H1 (cell line): ENCODE measurements at regions not wholly inside any gene's neighbourhood (a gene's known extent, or its start where the extent isn't known, plus 50 kb on each side); places are given as distances from the start of the nearest gene placed in this dataset.

Source experiments
- CTCF ChIA-PET: fragments of 300-600 bp; sonication (Branson Sonifier 250); formaldehyde crosslinking; loops from one replicate; lab custom pipeline; 2021; ENCODE audit not compliant: partially characterized antibody; lab: Charles Lee
- POLR2A ChIA-PET: fragments of 300-600 bp; sonication (Branson Sonifier 250); formaldehyde crosslinking; loops from one replicate; lab custom pipeline; 2021; ENCODE audit warnings: inconsistent platforms; ENCODE audit not compliant: partially characterized antibody; lab: Charles Lee
- DNase-seq, 2 experiments: peaks; one replicate each; pipeline versions ENCODE4 v3.0.0 to v3.0.0-alpha.2; 2010 to 2022; ENCODE audit warnings: low spot score in 2 of 2, low read depth in 1 of 2, mixed read lengths in 1 of 2
- FAIRE-seq: peaks from 2 replicates; lab custom pipeline; 2011; peaks lifted over from hg19 to GRCh38; lab: Jason Lieb, UNC
- H2AFZ ChIP-seq: 2 replicates; pipeline ENCODE4 v1.8.1; 2012; ENCODE audit warnings: low read length, inconsistent platforms
- H2AK5ac ChIP-seq: 2 replicates; pipeline ENCODE4 v1.6.1; 2013; ENCODE audit warnings: low read depth, low read length
- H2BK120ac ChIP-seq: replicated peaks from 2 replicates; pipeline ENCODE3; 2013; ENCODE audit warnings: low read depth, low read length, inconsistent platforms
- H2BK12ac ChIP-seq: 2 replicates; pipeline ENCODE4 v1.6.1; 2013; ENCODE audit warnings: low read depth, low read length
- H2BK15ac ChIP-seq: 2 replicates; pipeline ENCODE4 v1.6.1; 2013; ENCODE audit warnings: low read length
- H2BK20ac ChIP-seq: 2 replicates; pipeline ENCODE4 v1.6.1; 2013; ENCODE audit warnings: low read length
- H2BK5ac ChIP-seq: 2 replicates; pipeline ENCODE4 v1.6.1; 2013; ENCODE audit warnings: low read depth, low read length
- H3K14ac ChIP-seq: 2 replicates; pipeline ENCODE4 v1.6.1; 2013; ENCODE audit warnings: inconsistent platforms; ENCODE audit not compliant: insufficient read length
- H3K18ac ChIP-seq: 2 replicates; pipeline ENCODE4 v1.6.1; 2013; ENCODE audit warnings: low read length; ENCODE audit errors: extremely low read depth
- H3K23ac ChIP-seq: 2 replicates; pipeline ENCODE4 v1.6.1; 2013; ENCODE audit warnings: inconsistent platforms; ENCODE audit not compliant: insufficient read length
- H3K23me2 ChIP-seq: 2 replicates; pipeline ENCODE4 v1.6.1; 2013; ENCODE audit warnings: low read depth, low read length
- H3K27ac ChIP-seq: 2 replicates; pipeline ENCODE4 v1.6.1; 2011; ENCODE audit warnings: low read depth, low read length, inconsistent platforms
- H3K27me3 ChIP-seq, 4 experiments: replicated peaks in 1 of 4; 1 replicate in 1 of 4; 2 replicates in 3 of 4; pipeline versions ENCODE4 v1.6.1 to v1.8.1; 2011 to 2013; ENCODE audit warnings: low read length in 3 of 4, mild to moderate bottlenecking in 3 of 4, inconsistent platforms in 2 of 4, mixed read lengths in 2 of 4, moderate library complexity in 1 of 4; ENCODE audit not compliant: control insufficient read depth in 3 of 4, insufficient read depth in 3 of 4; ENCODE audit errors: extremely low read depth in 1 of 4
- H3K36me3 ChIP-seq, 4 experiments: 2 replicates each; pipeline versions ENCODE4 v1.6.1 to v1.8.1; 2011 to 2013; ENCODE audit warnings: mild to moderate bottlenecking in 4 of 4, low read length in 3 of 4, moderate library complexity in 2 of 4, control low read depth in 1 of 4, inconsistent platforms in 1 of 4; ENCODE audit not compliant: insufficient read depth in 4 of 4, control insufficient read depth in 2 of 4
- H3K4ac ChIP-seq: replicated peaks from 2 replicates; pipeline ENCODE3; 2013; ENCODE audit warnings: low read length, low read depth, mixed read lengths, inconsistent platforms; ENCODE audit not compliant: insufficient read length
- H3K4me1 ChIP-seq, 4 experiments: replicated peaks in 1 of 4; 1 replicate in 1 of 4; 2 replicates in 3 of 4; pipeline versions ENCODE4 v1.6.1 to v1.8.1; 2011 to 2013; ENCODE audit warnings: low read length in 3 of 4, inconsistent platforms in 2 of 4, mixed read lengths in 1 of 4; ENCODE audit not compliant: insufficient read depth in 4 of 4, control insufficient read depth in 3 of 4
- H3K4me2 ChIP-seq, 2 experiments: 2 replicates each; pipeline versions ENCODE4 v1.6.1 to v1.8.1; 2011 to 2013; ENCODE audit warnings: low read depth in 2 of 2, low read length in 2 of 2, control low read depth in 1 of 2, inconsistent platforms in 1 of 2, mild to moderate bottlenecking in 1 of 2; ENCODE audit not compliant: insufficient read depth in 1 of 2
- H3K4me3 ChIP-seq, 4 experiments: fragments of 200-600, 300-600 bp in 1 of 4; sonication (generic), shearing (Covaris generic), sonication (Bioruptor Twin) in 1 of 4; 2 replicates each; pipeline versions ENCODE4 v1.5.1 to v1.8.1; 2011 to 2016; ENCODE audit warnings: low read length in 4 of 4, low read depth in 3 of 4, control low read depth in 2 of 4, inconsistent platforms in 2 of 4, mild to moderate bottlenecking in 2 of 4, mixed read lengths in 1 of 4, moderate library complexity in 1 of 4; ENCODE audit not compliant: insufficient read depth in 2 of 4; ENCODE audit errors: extremely low read depth in 1 of 4
- H3K56ac ChIP-seq: replicated peaks from 2 replicates; pipeline ENCODE3; 2013; ENCODE audit warnings: low read depth, mild to moderate bottlenecking, mixed read lengths, low read length, inconsistent platforms; ENCODE audit not compliant: insufficient read length
- H3K79me1 ChIP-seq: 2 replicates; pipeline ENCODE4 v1.6.1; 2013; ENCODE audit warnings: low read depth, low read length, control low read depth
- H3K79me2 ChIP-seq, 2 experiments: 2 replicates each; pipeline versions ENCODE4 v1.6.1 to v1.8.1; 2012 to 2013; ENCODE audit warnings: low read length in 2 of 2, mild to moderate bottlenecking in 2 of 2, inconsistent platforms in 1 of 2; ENCODE audit not compliant: insufficient read depth in 2 of 2, control insufficient read depth in 1 of 2
- H3K9ac ChIP-seq, 4 experiments: replicated peaks in 1 of 4; 1 replicate in 1 of 4; 2 replicates in 3 of 4; pipeline versions ENCODE4 v1.6.1 to v1.8.1; 2011 to 2013; ENCODE audit warnings: low read depth in 3 of 4, low read length in 3 of 4, control low read depth in 2 of 4, mild to moderate bottlenecking in 2 of 4, moderate library complexity in 2 of 4, inconsistent platforms in 1 of 4; ENCODE audit errors: extremely low read depth in 1 of 4
- H3K9me3 ChIP-seq, 2 experiments: 2 replicates each; pipeline versions ENCODE4 v1.6.1 to v1.8.1; 2012 to 2013; ENCODE audit warnings: mild to moderate bottlenecking in 2 of 2, moderate library complexity in 2 of 2, control low read depth in 1 of 2, inconsistent platforms in 1 of 2, low read depth in 1 of 2, low read length in 1 of 2, mixed read lengths in 1 of 2; ENCODE audit not compliant: insufficient read depth in 2 of 2
- H4K20me1 ChIP-seq, 2 experiments: replicated peaks in 1 of 2; 2 replicates each; pipeline versions ENCODE3 to v1.8.1; 2011 to 2013; ENCODE audit warnings: inconsistent platforms in 2 of 2, low read length in 2 of 2, mild to moderate bottlenecking in 1 of 2; ENCODE audit not compliant: insufficient read depth in 2 of 2, control insufficient read depth in 1 of 2
- H4K5ac ChIP-seq: 2 replicates; pipeline ENCODE4 v1.6.1; 2013; ENCODE audit warnings: low read length, low read depth, mixed read lengths, inconsistent platforms; ENCODE audit not compliant: insufficient read length
- H4K8ac ChIP-seq: 2 replicates; pipeline ENCODE4 v1.8.0; 2013; ENCODE audit warnings: mild to moderate bottlenecking, moderate library complexity, low read length, inconsistent platforms; ENCODE audit not compliant: insufficient read depth; ENCODE audit errors: extremely low read depth
- H4K91ac ChIP-seq: replicated peaks from 2 replicates; pipeline ENCODE3; 2013; ENCODE audit warnings: low read length, mixed read lengths, inconsistent platforms; ENCODE audit not compliant: insufficient read length
- EZH2 ChIP-seq: fragments of 200-600 bp; sonication (generic); IDR thresholded peaks from 2 replicates; pipeline ENCODE4 v1.7.1; 2012; ENCODE audit warnings: low read depth, mild to moderate bottlenecking, moderate library complexity, low read length, inconsistent platforms; ENCODE audit not compliant: severe bottlenecking
- WGBS, 2 experiments: shearing (Covaris generic) in 1 of 2; methylation state at CpG; one replicate each; pipeline versions ENCODE4 v1.1.6 to v1.1.7; 2013 to 2015; ENCODE audit warnings: low lambda C conversion rate in 2 of 2, mixed read lengths in 2 of 2, inconsistent platforms in 1 of 2, low coverage in 1 of 2, missing lambda C conversion rate in 1 of 2; ENCODE audit not compliant: insufficient replicate concordance in 2 of 2, insufficient coverage in 1 of 2, insufficient read length in 1 of 2; ENCODE audit errors: extremely low coverage in 1 of 2, missing lambda C conversion rate in 1 of 2; 5-methylcytosine and 5-hydroxymethylcytosine counted together

DNA sequence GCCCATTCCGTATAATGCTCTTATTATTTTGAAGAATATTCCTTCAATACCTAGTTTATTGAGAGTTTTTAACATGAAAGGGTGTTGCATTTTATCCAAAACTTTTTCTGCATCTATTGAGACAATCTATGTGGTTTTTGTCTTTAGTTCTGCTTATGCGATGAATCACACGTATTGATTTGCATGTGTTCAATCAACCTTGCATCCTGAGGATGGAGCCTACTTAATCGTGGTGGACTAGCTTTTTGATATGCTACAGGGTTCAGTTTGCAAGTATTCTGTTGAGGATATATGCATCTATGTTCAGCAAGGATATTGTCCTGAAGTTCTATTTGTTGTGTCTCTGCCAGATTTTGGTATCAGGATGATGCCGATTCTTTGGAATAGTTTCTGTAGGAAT is 1070.3 kb upstream of the CDH18 start:
- H3K9ac ChIP-seq = no peak overlapping the region
- no peaks in the 10 kb centered on the region for H3K79me1 ChIP-seq

More for the DNA sequence above, 1070.3 kb upstream of the CDH18 start:
- Histone ChIP-seq H4K5ac (no peak overlapping the region), H3K23ac (no peak overlapping the region), H3K79me2 (no peaks in the 10 kb centered on the region), H3K14ac (no peak overlapping the region), H3K4me2 (no peak overlapping the region), H3K23me2 (no peaks in the 10 kb centered on the region), H2BK12ac (no peak overlapping the region), H3K4me3 (no peak overlapping the region), H2BK20ac (no peak overlapping the region)
- POLR2A ChIA-PET = no interaction called here
- no peak for FAIRE-seq
- no peak for TF ChIP-seq EZH2
- TF ChIP-seq, all 59 proteins: peak for 0
- H2BK120ac ChIP-seq = no peak overlapping the region
- no peaks in the 10 kb centered on the region for H3K36me3 ChIP-seq
- no peak overlapping the region for H2AFZ ChIP-seq
- no peaks in the 10 kb centered on the region for H3K27me3 ChIP-seq
- no peak overlapping the region for H3K18ac ChIP-seq
- H2BK5ac ChIP-seq = no peak overlapping the region
- WGBS, 2 experiments = 90% methylated on average over 5 of the region's 5 CpGs; no CpG with 5 or more reads in 1 of the 2 experiments
- no peak for DNase-seq
- peaks cover 3 to 6% of the 10 kb centered on the region in 2 experiments; a peak in 2 of 4 replicates for H3K9me3 ChIP-seq
- H3K27ac ChIP-seq = no peak overlapping the region
- H4K20me1 ChIP-seq = no peaks in the 10 kb centered on the region
- no peak overlapping the region for H2BK15ac ChIP-seq
- no peak overlapping the region for H2AK5ac ChIP-seq
- H3K4ac ChIP-seq = no peak overlapping the region
- no peak overlapping the region for H4K91ac ChIP-seq
- H4K8ac ChIP-seq = no peak overlapping the region
- no peaks in the 10 kb centered on the region for H3K4me1 ChIP-seq
- CTCF ChIA-PET = no interaction called here
- no peak overlapping the region for H3K56ac ChIP-seq
